ENCODE measurements at regions not wholly inside any gene's neighbourhood (a gene's known extent, or its start where the extent isn't known, plus 50 kb on each side); places are given as distances from the start of the nearest gene placed in this dataset.

DNA sequence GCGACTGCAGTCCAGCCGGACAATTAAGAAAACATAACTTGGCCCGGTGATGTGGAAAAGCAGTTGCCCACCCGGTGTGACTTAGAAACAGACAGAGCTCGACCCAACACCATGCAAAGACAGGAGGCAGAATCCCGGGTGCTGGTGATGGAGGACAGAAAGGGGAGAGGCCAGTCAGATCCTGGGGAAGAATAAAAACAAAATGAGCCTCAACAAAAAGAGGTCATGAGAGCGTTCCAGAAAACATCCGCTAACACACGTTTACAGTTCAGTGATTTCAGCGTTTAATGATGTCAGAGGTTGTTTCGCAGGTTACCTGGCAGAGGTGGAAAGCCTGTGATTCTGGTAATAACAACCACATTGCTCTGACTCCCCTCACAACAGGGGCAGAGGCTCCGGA lies 111.9 kb downstream of the OSR1 start:
- no peak overlapping the region for H3K4me3 ChIP-seq
- H3K36me3 ChIP-seq = no peaks in the 10 kb centered on the region
- H3K4me1 ChIP-seq = no peaks in the 10 kb centered on the region
- no peak for FAIRE-seq
- H3K27me3 ChIP-seq = no peaks in the 10 kb centered on the region
- no peaks in the 10 kb centered on the region for H3K9me3 ChIP-seq
- intact Hi-C loops (cut with DNase I) = no loop called here
- H3K27ac ChIP-seq = no peak overlapping the region
- DNase-seq = no peak
- no peak for ATAC-seq
- 82 to 88% methylated on average over 12 of the region's 12 CpGs for WGBS, 2 donors
- TF ChIP-seq, protein P1, sequence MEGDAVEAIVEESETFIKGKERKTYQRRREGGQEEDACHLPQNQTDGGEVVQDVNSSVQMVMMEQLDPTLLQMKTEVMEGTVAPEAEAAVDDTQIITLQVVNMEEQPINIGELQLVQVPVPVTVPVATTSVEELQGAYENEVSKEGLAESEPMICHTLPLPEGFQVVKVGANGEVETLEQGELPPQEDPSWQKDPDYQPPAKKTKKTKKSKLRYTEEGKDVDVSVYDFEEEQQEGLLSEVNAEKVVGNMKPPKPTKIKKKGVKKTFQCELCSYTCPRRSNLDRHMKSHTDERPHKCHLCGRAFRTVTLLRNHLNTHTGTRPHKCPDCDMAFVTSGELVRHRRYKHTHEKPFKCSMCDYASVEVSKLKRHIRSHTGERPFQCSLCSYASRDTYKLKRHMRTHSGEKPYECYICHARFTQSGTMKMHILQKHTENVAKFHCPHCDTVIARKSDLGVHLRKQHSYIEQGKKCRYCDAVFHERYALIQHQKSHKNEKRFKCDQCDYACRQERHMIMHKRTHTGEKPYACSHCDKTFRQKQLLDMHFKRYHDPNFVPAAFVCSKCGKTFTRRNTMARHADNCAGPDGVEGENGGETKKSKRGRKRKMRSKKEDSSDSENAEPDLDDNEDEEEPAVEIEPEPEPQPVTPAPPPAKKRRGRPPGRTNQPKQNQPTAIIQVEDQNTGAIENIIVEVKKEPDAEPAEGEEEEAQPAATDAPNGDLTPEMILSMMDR (IDR thresholded peaks at IDR 0.05) = no peak

DNA sequence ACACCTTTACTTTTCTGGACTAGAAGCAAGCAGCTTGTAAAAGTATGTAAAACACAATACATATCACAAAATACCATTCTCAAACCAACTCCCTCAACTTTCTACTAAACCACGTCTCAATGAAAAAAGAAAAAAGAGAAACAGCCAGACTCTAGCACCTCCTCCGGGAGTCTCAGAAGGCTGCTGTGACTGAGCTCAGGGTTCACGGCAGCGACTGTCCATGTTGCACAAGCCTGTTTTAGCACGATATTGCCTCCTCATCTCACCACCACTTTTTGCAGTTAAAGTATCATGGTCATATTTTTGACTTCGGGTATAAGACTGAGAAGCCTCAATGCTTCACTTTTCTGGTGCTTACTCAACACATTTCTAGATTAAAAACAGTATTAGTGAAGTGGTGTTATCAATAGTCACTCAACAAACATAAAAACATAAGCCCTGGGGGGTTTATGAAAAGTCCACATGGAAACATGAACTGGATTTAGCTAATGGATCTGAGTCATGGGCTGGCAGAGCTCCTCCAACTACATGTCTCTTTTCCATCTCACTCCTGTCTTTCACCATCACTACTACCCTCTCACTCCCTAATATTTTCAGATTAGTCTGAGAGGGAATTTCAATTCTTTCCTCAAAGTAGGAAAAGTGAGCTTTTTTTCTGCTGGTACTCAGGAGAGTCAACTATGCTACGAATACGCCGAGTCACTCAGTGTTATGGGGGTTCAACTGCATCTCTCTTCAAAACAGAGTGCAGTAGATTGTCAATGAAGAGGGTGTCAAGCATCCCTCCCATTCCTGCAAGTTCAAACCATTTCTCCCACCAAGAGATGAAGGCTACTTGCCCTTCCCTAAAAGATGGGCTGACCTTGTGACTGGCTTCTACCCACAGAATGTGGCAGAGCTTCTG lies 113.7 kb downstream of the OSR1 start:
- H3K27ac ChIP-seq = no peak overlapping the region
- no peak overlapping the region for H3K4me3 ChIP-seq
- 85% methylated on average over 9 of the region's 9 CpGs for WGBS, 2 donors
- TF ChIP-seq, protein P1 (IDR thresholded peaks at IDR 0.05) = no peak
- H3K9me3 ChIP-seq = no peaks in the 10 kb centered on the region
- no peak for DNase-seq
- no peaks in the 10 kb centered on the region for H3K36me3 ChIP-seq
- intact Hi-C loops (cut with DNase I) = no loop called here
- no peak for ATAC-seq
- H3K27me3 ChIP-seq = no peaks in the 10 kb centered on the region
- FAIRE-seq = no peak
- H3K4me1 ChIP-seq = no peaks in the 10 kb centered on the region

DNA sequence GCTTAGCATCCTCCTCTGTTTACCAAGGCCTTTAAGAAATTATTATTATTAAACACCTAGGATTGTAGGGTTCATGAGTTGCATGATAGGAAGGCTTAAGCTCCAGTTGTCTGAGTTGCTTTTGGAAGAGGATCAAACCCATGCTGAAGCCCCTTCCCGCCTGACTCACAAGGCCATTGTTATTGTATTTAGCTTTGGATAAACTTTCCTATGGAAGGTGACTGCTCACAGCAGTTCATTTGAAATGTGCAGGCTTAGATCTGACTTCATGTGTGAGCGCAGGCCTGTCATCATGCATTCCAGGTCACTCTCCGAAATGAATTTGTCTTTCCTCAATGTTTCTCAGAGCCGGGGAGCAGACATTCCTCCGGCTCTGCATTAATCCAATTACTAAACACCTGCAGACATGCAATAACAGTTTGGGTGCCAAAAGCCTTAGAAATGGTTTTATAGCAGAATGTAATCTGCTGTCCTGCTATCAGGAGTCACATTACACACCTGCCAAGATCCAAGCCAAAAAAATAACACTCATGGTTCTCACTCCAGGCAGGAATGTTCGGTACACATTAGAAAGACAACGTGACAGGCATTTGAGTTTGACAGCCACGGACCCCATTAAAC lies 119.9 kb downstream of the OSR1 start:
- H3K27me3 ChIP-seq = no peaks in the 10 kb centered on the region
- H3K9me3 ChIP-seq = no peaks in the 10 kb centered on the region
- peaks cover 0 to 4% (median 0%) of the 10 kb centered on the region in 3 donors for H3K4me1 ChIP-seq
- H3K27ac ChIP-seq = no peak overlapping the region
- ATAC-seq = peak in 1 of 4 donors; percentile 63
- TF ChIP-seq, protein P1 (IDR thresholded peaks at IDR 0.05) = no peak
- H3K36me3 ChIP-seq = no peaks in the 10 kb centered on the region
- 35 to 41% methylated on average over 8 of the region's 8 CpGs for WGBS, 2 donors
- no peak for DNase-seq
- no peak for FAIRE-seq
- intact Hi-C loops (cut with DNase I) = no loop called here
- no peak overlapping the region for H3K4me3 ChIP-seq

DNA sequence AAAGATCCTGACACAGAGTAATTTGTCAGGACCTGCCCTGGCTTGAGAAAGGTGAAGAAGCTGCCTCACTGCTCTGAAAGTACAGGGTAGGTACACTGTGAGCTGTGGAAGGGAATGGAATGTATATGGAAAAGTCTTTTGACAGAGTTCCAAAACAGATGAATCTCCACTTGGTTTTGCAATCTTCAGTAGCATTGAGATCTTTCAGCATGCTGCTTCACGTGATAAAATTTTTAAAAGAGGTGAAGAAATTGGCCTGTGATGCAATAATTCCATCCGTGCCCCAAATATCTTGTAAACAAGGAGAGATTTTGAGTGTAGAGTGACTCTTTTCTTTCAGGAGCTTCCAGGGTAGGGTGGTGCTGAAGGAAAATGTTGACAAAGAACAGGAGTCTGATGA lies 123.1 kb downstream of the OSR1 start:
- TF ChIP-seq, protein P1 (IDR thresholded peaks at IDR 0.05) = no peak
- peaks cover 0 to 4% (median 0%) of the 10 kb centered on the region in 3 donors for H3K4me1 ChIP-seq
- WGBS, 2 donors = 50 to 74% methylated on average over 2 of the region's 2 CpGs
- DNase-seq (no peak), FAIRE-seq (no peak), ATAC-seq (no peak)
- H3K27ac ChIP-seq = no peak overlapping the region
- no peak overlapping the region for H3K4me3 ChIP-seq
- no peaks in the 10 kb centered on the region for H3K27me3 ChIP-seq
- H3K9me3 ChIP-seq = no peaks in the 10 kb centered on the region
- intact Hi-C loops (cut with DNase I) = no loop called here
- H3K36me3 ChIP-seq = no peaks in the 10 kb centered on the region

DNA sequence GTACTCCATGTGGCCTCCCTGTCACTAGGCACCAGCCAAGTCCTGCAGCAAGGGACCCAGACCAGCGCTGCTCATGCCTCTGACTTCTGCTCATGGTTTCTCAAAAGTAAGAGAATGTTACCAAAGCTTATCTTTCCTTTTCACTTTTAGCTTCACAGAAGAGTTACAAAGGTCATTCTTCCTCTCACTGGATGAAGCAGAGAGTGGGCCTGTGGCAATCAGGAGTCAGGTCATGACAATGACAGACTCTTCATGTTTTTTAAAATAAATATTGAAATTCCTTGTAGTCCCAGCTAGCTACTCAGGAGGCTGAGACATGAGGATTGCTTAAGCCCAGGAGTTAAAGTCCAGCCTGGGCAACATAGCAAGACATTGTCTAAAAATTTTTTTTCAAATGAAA lies 126.1 kb downstream of the OSR1 start:
- no peaks in the 10 kb centered on the region for H3K4me1 ChIP-seq
- H3K9me3 ChIP-seq = no peaks in the 10 kb centered on the region
- ATAC-seq = no peak
- H3K4me3 ChIP-seq = no peak overlapping the region
- intact Hi-C loops (cut with DNase I) = no loop called here
- H3K27me3 ChIP-seq = no peaks in the 10 kb centered on the region
- no peak overlapping the region for H3K27ac ChIP-seq
- DNase-seq = no peak
- TF ChIP-seq, protein P1 (IDR thresholded peaks at IDR 0.05) = no peak
- H3K36me3 ChIP-seq = no peaks in the 10 kb centered on the region
- FAIRE-seq = no peak
- WGBS, 2 donors = 95 to 99% methylated on average over 1 of the region's 1 CpG

Data from pancreas (tissue), 10 donors.